Neural cell (in vitro differentiated cells): ENCODE measurements at regions not wholly inside any gene's neighbourhood (a gene's known extent, or its start where the extent isn't known, plus 50 kb on each side); places are given as distances from the start of the nearest gene placed in this dataset.

Experiments
- H2AFZ ChIP-seq: fragments of 200-600, 300-800 bp; sonication (generic), shearing (Covaris generic); 2 replicates; pipeline ENCODE4 v1.6.0; 2014; ENCODE audit warnings: low read depth, mild to moderate bottlenecking, antibody characterized with exemption, low read length, moderate library complexity
- H3F3A ChIP-seq: fragments of 200-600 bp; shearing (Covaris generic); 2 replicates; pipeline ENCODE4 v1.6.1; 2016; ENCODE audit warnings: mild to moderate bottlenecking, moderate library complexity, mixed read lengths, antibody characterized with exemption, low read length; ENCODE audit not compliant: insufficient read depth, poor library complexity, severe bottlenecking
- H3K27ac ChIP-seq: fragments of 200-600, 300-800 bp; sonication (generic), shearing (Covaris generic); 2 replicates; pipeline ENCODE4 v1.5.1; 2014; ENCODE audit warnings: mild to moderate bottlenecking, low read length, moderate library complexity
- H3K27me3 ChIP-seq: fragments of 300-800, 200-600 bp; sonication (generic), shearing (Covaris generic); 2 replicates; pipeline ENCODE4 v1.6.0; 2014; ENCODE audit warnings: mild to moderate bottlenecking, low read depth, low read length, moderate library complexity; ENCODE audit not compliant: insufficient read depth
- H3K36me3 ChIP-seq: fragments of 300-800, 200-600 bp; sonication (generic), shearing (Covaris generic); 2 replicates; pipeline ENCODE4 v1.5.1; 2014; ENCODE audit warnings: mild to moderate bottlenecking, antibody characterized with exemption, low read length, moderate library complexity; ENCODE audit not compliant: insufficient read depth
- H3K4me2 ChIP-seq: fragments of 300-800, 200-600 bp; sonication (generic), shearing (Covaris generic); 2 replicates; pipeline ENCODE4 v1.6.0; 2014; ENCODE audit warnings: mild to moderate bottlenecking, low read length
- H3K4me3 ChIP-seq: fragments of 300-800, 200-600 bp; sonication (generic), shearing (Covaris generic); 2 replicates; pipeline ENCODE4 v1.5.1; 2014; ENCODE audit warnings: mild to moderate bottlenecking, low read length, moderate library complexity
- H3K79me2 ChIP-seq: fragments of 200-600 bp; shearing (Covaris generic); replicated peaks from 2 replicates; pipeline ENCODE4 v1.6.0; 2014; ENCODE audit warnings: mild to moderate bottlenecking, low read length, moderate library complexity; ENCODE audit not compliant: insufficient read depth
- H3K9ac ChIP-seq: fragments of 300-800, 200-600 bp; sonication (generic), shearing (Covaris generic); 2 replicates; pipeline ENCODE4 v1.6.1; 2016; ENCODE audit warnings: mild to moderate bottlenecking, low read length, mixed read lengths
- H3K9me2 ChIP-seq: fragments of 200-600 bp; shearing (Covaris generic); 2 replicates; pipeline ENCODE4 v1.6.1; 2016; ENCODE audit warnings: mild to moderate bottlenecking, low read length, mixed read lengths; ENCODE audit not compliant: insufficient read depth
- H3K9me3 ChIP-seq: fragments of 200-600, 300-800 bp; sonication (generic), shearing (Covaris generic); 2 replicates; pipeline ENCODE4 v1.6.1; 2016; ENCODE audit warnings: mild to moderate bottlenecking, mixed run types, low read length, moderate library complexity, mixed read lengths
- H4K20me1 ChIP-seq: fragments of 200-600 bp; shearing (Covaris generic); 2 replicates; pipeline ENCODE4 v1.6.1; 2016; ENCODE audit warnings: mild to moderate bottlenecking, mixed run types; ENCODE audit not compliant: insufficient read depth
- EP300 ChIP-seq: fragments of 450-650 bp; conservative IDR thresholded peaks from 2 replicates; pipeline ENCODE4 v1.6.1; 2014; ENCODE audit warnings: antibody characterized with exemption, mild to moderate bottlenecking, moderate library complexity; ENCODE audit not compliant: poor library complexity, severe bottlenecking
- EZH2 ChIP-seq: fragments of 200-600, 300-800 bp; shearing (Covaris generic), sonication (generic); IDR thresholded peaks from 2 replicates; pipeline ENCODE4 v1.6.1; 2014; ENCODE audit warnings: antibody characterized with exemption, low read length, borderline replicate concordance, mild to moderate bottlenecking; ENCODE audit not compliant: insufficient read depth, poor library complexity, severe bottlenecking
- MXI1 ChIP-seq: fragments of 450-650 bp; conservative IDR thresholded peaks from 2 replicates; pipeline ENCODE4 v1.6.1; 2014; ENCODE audit warnings: antibody characterized with exemption, mild to moderate bottlenecking; ENCODE audit not compliant: poor library complexity, severe bottlenecking
- POLR2AphosphoS5 ChIP-seq: IDR thresholded peaks from 2 replicates; pipeline ENCODE4 v1.6.1; 2012
- RAD21 ChIP-seq: fragments of 450-650 bp; conservative IDR thresholded peaks from 2 replicates; pipeline ENCODE4 v1.6.1; 2014; ENCODE audit warnings: antibody characterized with exemption, mild to moderate bottlenecking, moderate library complexity
- SMC3 ChIP-seq: fragments of 450-650 bp; conservative IDR thresholded peaks from 2 replicates; pipeline ENCODE4 v1.6.1; 2014; ENCODE audit warnings: antibody characterized with exemption, mild to moderate bottlenecking, moderate library complexity; ENCODE audit not compliant: poor library complexity
- TAF1 ChIP-seq: IDR thresholded peaks from 2 replicates; pipeline ENCODE4 v1.6.1; 2012; ENCODE audit warnings: low read depth
- TF ChIP-seq, protein P1 (sequence below): IDR thresholded peaks from 2 replicates; pipeline ENCODE4 v1.6.1; 2012; ENCODE audit warnings: borderline replicate concordance
- TF ChIP-seq, protein P2 (sequence below): fragments of 450-650 bp; IDR thresholded peaks from 2 replicates; pipeline ENCODE4 v1.5.1; 2014; ENCODE audit warnings: antibody characterized with exemption, mild to moderate bottlenecking, moderate library complexity; ENCODE audit not compliant: poor library complexity, severe bottlenecking

DNA sequence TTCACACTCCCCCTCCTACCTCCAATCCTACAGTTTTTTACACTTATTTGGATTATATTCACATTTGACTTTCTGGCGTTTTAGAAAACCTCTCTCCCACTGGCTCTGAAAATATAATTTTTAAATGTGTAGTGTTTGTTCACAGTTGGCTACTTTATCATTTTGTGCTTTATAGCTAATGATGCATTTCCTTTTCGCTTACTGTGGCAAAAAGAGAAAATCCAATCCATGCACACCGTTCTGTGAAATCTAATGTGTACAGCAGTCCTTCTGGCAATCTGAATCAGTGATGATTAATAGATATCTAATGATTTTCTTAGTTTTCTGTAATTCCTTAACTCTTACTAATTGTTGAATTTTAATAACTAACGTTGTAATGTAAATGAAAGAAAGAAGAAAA is 271.5 kb downstream of the ARAP2 start:
- no peaks in the 10 kb centered on the region for H3F3A ChIP-seq
- no peak overlapping the region for H3K4me3 ChIP-seq
- no peaks in the 10 kb centered on the region for H3K27me3 ChIP-seq
- TF ChIP-seq EZH2 (no peak), RAD21 (no peak), POLR2AphosphoS5 (no peak), MXI1 (no peak), TAF1 (no peak), EP300 (no peak)
- TF ChIP-seq, protein P1, sequence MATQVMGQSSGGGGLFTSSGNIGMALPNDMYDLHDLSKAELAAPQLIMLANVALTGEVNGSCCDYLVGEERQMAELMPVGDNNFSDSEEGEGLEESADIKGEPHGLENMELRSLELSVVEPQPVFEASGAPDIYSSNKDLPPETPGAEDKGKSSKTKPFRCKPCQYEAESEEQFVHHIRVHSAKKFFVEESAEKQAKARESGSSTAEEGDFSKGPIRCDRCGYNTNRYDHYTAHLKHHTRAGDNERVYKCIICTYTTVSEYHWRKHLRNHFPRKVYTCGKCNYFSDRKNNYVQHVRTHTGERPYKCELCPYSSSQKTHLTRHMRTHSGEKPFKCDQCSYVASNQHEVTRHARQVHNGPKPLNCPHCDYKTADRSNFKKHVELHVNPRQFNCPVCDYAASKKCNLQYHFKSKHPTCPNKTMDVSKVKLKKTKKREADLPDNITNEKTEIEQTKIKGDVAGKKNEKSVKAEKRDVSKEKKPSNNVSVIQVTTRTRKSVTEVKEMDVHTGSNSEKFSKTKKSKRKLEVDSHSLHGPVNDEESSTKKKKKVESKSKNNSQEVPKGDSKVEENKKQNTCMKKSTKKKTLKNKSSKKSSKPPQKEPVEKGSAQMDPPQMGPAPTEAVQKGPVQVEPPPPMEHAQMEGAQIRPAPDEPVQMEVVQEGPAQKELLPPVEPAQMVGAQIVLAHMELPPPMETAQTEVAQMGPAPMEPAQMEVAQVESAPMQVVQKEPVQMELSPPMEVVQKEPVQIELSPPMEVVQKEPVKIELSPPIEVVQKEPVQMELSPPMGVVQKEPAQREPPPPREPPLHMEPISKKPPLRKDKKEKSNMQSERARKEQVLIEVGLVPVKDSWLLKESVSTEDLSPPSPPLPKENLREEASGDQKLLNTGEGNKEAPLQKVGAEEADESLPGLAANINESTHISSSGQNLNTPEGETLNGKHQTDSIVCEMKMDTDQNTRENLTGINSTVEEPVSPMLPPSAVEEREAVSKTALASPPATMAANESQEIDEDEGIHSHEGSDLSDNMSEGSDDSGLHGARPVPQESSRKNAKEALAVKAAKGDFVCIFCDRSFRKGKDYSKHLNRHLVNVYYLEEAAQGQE, result no peak
- TF ChIP-seq, protein P2, sequence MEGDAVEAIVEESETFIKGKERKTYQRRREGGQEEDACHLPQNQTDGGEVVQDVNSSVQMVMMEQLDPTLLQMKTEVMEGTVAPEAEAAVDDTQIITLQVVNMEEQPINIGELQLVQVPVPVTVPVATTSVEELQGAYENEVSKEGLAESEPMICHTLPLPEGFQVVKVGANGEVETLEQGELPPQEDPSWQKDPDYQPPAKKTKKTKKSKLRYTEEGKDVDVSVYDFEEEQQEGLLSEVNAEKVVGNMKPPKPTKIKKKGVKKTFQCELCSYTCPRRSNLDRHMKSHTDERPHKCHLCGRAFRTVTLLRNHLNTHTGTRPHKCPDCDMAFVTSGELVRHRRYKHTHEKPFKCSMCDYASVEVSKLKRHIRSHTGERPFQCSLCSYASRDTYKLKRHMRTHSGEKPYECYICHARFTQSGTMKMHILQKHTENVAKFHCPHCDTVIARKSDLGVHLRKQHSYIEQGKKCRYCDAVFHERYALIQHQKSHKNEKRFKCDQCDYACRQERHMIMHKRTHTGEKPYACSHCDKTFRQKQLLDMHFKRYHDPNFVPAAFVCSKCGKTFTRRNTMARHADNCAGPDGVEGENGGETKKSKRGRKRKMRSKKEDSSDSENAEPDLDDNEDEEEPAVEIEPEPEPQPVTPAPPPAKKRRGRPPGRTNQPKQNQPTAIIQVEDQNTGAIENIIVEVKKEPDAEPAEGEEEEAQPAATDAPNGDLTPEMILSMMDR, result no peak
- H2AFZ ChIP-seq, result no peak overlapping the region
- H3K27ac ChIP-seq, result no peak overlapping the region
- no peaks in the 10 kb centered on the region for H3K36me3 ChIP-seq
- H3K9me2 ChIP-seq, result no peaks in the 10 kb centered on the region
- H3K9ac ChIP-seq, result no peak overlapping the region
- H3K4me2 ChIP-seq, result no peak overlapping the region
- no peaks in the 10 kb centered on the region for H3K79me2 ChIP-seq
- no peaks in the 10 kb centered on the region for H4K20me1 ChIP-seq
- H3K9me3 ChIP-seq, result no peaks in the 10 kb centered on the region

DNA sequence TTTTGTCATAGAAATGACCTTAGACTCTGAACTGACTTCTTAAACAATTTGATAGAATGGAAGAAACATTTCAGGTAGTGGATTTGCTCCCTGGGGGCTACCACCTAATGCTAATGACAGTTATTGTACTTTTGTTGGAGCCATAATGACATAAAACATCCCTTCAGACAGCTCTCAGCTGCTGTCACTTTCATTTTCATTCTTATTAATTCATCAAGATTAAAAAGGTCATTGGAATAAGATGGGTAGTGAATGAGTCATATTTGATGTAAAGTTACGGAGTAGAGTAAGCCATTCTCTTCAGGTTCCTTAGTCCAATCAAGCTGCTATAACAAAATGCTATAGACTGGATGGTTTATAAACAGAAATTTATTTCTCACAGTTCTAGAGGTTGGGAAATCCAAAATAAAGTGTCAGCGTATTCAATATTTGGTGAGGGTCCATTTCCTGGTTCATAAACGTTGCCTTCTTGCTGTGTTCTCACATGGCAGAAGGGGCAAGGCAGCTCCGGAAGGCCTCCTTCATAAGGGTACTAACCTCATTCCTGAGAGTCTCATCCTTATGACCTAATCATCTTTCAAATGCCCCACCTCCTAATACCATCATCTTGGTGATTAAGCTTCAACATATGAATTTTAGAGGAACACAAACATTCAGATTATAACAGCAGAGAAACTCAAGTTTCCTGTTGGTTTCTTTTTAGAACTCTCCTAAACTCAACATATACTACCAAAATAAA is 268.5 kb downstream of the ARAP2 start:
- H4K20me1 ChIP-seq, result no peaks in the 10 kb centered on the region
- H2AFZ ChIP-seq, result no peak overlapping the region
- H3K4me2 ChIP-seq, result no peak overlapping the region
- no peak for TF ChIP-seq EZH2
- TF ChIP-seq, protein P1, result no peak
- TF ChIP-seq, protein P2, result no peak
- TF ChIP-seq MXI1, result no peak
- no peak for TF ChIP-seq EP300
- TF ChIP-seq TAF1, result no peak
- no peak for TF ChIP-seq SMC3
- no peak for TF ChIP-seq POLR2AphosphoS5
- no peak for TF ChIP-seq RAD21
- no peaks in the 10 kb centered on the region for H3K36me3 ChIP-seq
- H3K27ac ChIP-seq, result no peak overlapping the region
- H3K79me2 ChIP-seq, result no peaks in the 10 kb centered on the region
- H3K9ac ChIP-seq, result no peak overlapping the region
- no peaks in the 10 kb centered on the region for H3K9me2 ChIP-seq
- H3F3A ChIP-seq, result no peaks in the 10 kb centered on the region
- H3K4me3 ChIP-seq, result no peak overlapping the region
- no peaks in the 10 kb centered on the region for H3K27me3 ChIP-seq
- H3K9me3 ChIP-seq, result no peaks in the 10 kb centered on the region
